Renal cortex interstitium (tissue), 11 donors: ENCODE measurements at regions not wholly inside any gene's neighbourhood (a gene's known extent, or its start where the extent isn't known, plus 50 kb on each side); places are given as distances from the start of the nearest gene placed in this dataset.
"Not testable (repeated sequence)": the region's sequence is repeated elsewhere in the genome, so short reads cannot be mapped to it uniquely, and the experiment has no call there.

ENCODE experiments used
- DNase-seq, 11 donors: peaks; one replicate each; pipeline ENCODE4 v3.0.0-alpha.2; 2013; ENCODE audit warnings: low read depth in 9 of 11, low spot score in 4 of 11; ENCODE audit errors: extremely low read depth in 1 of 11

DNA sequence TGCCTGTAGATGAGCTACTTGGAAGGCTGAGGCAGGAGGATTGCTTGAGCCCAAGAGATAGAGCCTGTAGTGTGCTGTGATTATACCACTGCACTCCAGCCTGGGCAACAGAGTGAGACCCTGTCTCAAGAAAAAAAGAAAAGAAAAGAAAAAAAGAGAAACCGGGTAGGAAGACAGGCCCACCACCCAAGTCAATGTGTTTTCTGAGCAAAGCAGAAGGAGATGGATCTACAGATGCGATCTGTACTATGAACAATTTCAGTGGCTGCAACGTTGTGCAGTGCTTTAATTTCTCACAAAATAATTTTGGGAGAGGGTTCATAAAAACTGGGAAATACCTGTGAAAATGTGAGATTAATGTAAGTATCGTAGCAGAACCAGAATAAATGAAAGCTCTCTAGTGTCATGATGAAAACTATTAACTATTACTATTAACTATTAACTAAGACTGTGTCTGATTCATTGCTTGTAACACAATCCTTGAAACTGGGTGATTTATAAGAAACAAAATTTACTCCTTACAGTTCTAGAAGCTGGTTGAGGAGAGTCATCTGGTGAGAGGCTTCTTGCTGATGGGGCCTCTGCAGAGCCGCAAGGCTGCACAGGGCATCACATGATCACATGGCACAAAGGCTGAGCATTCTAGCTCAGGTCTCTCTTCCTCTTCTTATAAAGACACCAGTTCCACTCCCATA lies 233.1 kb upstream of the ZNF217 start:
- DNase-seq = peak in 1 of 11 donors; percentile 38

GRCh38 chr20:53826090-53826489 lies 232.5 kb upstream of the ZNF217 start:
- DNase-seq = no peak

DNA sequence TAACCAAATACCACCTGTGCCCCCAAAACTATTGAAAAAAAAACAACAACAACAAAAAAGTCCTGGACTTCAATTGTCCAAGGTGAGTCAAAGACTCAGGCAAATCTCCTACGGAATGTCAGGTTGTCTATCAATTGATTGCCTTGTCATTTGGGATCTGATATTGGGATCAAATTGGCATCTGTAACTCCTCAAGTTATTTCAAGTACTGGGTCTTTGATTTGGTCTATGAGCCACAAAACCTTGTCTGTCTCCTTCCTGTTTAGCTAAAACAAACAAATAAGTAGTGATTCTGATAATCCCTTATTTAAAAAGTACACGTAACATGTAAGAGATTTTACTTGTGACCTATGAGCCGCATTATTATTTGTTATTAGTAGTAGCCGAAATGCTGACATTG lies 231.6 kb upstream of the ZNF217 start:
- DNase-seq = no peak

- no peak for DNase-seq
Measured at GRCh38 chr20:53824779-53825178, 231.1 kb upstream of the ZNF217 start.

DNA sequence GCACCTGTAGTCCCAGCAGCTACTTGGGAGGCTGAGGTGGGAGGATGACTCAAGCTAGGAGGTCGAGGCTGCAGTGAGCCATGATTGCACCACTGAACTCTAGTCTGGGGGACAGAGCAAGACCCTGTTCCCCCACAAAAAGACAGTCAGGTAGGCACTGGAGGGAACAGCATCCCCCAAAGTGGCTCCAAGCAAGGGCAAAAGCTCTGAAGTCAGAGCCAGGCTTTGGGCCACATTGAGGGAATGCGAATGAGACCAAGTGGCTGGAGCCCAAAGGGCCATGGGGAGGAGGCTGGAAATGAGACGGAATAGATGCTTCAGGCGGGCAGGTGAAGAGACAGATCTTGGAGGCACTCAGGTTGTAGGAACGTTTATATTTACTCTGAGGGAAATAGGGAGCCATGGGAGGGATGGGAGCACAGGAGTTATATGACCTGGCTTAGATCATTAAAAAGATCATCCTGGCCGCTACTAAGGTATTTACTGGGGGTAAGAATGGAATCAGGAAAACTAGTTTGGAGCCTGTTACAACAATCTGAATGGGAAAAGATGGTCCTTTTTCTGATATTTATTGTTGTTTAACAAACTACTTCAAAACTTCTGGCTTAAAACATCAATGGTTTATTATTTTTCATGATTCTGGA lies 229.6 kb upstream of the ZNF217 start:
- no peak for DNase-seq

DNA sequence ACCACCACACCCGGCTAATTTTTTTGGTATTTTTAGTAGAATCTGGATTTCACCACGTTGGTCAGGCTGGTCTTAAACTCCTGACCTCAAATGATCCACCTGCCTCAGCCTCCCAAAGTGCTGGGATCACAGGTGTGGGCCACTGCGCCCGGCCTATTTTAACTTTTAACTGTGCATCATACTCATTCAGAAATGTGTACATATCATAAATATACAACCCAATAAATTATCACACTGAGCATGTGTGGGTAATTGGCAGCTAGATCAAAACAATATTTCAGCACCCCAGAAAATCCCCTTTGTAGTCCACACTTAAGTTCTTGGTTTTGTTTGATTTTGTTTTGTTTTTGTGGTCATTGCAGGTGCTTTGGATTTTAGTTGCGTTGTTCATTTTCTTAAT lies 228.9 kb upstream of the ZNF217 start:
- DNase-seq = no peak

- DNase-seq = no peak
Measured at GRCh38 chr20:53819973-53820451, 226.4 kb upstream of the ZNF217 start.

GRCh38 chr20:53818457-53819177 lies 225.0 kb upstream of the ZNF217 start:
- no peak for DNase-seq

DNA sequence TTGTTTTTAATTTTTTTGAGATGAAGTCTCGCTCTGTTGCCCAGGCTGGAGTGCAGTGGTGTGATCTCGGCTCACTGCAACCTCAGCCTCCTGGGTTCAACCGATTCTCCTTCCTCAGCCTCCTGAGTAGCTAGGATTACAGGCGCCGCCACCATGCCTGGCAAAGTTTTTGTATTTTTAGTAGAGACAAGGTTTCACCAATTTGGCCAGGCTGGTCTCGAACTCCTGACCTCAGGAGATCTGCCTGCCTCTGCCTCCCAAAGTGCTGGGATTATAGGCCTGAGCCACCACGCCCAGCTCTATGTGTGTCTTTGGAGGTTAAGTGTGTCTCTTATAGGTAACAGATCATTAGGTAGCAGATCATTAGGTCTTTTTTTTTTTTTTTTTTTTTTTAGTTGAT lies 223.9 kb upstream of the ZNF217 start:
- not testable (repeated sequence) for DNase-seq

DNA sequence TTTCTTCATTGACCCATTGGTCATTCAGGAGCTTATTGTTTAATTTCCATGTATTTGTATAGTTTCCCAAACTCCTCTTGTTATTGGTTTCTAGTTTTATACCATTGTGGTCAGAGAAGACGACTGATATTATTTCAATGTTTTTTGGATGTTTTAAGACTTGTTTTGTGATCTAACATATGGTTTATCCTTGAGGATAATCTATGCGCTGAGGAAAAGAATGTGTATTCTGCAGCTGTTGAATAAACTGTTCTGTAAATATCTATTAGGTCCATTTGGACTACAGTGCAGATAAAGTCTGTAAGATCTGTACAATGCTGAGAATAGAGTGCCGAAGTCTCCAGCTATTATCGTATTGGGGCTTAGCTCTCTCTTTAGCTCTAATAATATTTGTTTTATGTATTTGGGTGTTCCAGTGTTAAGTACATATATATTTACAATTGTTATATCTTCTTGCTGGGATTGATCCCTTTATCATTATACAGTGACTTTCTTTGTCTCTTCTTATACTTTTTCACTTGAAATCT lies 223.3 kb upstream of the ZNF217 start:
- DNase-seq = no peak

DNA sequence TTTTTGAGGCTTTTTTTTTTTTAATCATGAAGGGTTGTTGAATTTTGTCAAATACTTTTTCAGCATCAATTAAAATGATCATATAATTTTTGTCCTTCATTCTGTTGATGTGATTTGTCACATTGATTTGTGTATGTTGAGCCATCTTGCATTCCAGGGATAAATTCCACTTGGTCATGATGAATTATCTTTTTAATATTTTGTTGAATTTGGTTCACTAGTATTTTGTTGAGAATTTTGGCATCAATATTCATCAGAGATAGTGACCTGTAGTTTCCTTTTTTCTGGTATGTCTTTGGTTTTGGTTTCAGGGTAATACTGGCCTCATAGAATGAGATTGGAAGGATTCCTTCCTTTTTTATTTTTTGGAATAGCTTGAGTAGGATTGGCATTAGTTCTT lies 221.9 kb upstream of the ZNF217 start:
- no peak for DNase-seq

- no peak for DNase-seq
Measured at GRCh38 chr20:53814060-53814459, 220.4 kb upstream of the ZNF217 start.

DNA sequence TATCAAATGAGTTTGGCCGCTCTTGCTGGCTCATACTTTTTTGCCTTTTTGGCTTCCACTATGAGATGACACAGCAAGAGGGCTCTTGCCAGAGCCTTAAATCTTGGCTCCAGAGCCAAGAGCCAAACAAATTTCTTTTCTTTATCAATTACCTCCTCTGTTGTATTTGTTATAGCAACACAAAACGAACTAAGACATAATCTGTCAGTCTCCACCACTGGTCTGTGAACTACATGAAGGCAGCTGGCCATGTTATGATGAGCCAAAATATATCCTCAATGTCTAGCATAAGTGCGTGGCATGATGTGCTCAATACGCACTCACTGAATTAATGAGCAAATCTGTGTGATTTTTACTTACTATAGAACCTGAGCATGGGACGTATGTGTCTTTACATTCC lies 220.0 kb upstream of the ZNF217 start:
- DNase-seq = no peak

DNA sequence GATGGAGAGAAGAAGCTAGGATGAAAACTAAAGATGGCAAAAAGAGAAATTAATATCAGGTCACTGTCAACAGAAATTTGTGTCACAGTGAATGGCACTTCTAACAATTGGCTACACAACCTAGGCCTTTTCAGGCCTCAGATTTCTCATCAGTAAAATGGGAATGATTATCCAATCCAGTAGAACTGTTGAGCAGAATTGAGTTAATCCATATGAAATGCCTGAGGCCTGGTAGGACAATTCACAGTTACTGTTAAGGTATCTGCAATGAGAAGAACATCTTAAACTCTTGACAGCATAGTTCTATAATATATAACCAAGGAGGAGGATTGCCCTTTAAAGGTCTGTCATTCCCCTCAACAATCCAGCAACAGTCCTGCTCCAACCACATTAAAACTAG lies 217.9 kb upstream of the ZNF217 start:
- DNase-seq = no peak

DNA sequence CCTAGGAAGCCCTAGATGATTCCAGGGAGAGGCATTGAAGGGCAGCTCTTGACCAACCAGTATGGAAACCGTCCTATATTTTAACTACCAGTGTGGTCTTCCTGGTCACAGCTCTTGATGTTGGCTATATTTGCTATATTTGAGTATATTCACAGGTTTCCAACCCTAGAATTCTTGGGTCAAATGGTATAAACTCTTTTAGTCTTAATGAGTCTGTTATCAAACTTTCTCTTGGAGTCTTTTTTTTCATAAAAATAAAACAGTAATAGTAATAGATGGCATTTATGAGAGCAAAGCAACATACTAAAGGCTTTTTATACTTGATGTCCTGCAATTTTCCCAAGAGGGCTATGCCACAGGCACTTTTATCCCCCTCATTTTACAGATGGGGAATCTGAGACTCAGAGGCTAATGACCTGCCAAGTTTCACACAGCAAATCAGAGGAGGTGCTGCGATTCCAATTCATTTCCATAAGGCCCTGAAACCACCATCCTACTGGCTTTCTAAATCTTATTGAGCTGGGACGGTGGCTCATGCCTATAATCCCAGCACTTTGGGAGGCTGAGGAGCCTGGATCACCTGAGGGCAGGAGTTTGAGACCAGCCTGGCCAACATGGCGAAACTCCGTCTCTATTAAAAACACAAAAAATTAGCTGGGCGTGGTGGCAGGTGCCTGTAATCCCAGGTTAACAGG lies 217.2 kb upstream of the ZNF217 start:
- no peak for DNase-seq

GRCh38 chr20:53809728-53810365 lies 216.2 kb upstream of the ZNF217 start:
- DNase-seq = no peak

DNA sequence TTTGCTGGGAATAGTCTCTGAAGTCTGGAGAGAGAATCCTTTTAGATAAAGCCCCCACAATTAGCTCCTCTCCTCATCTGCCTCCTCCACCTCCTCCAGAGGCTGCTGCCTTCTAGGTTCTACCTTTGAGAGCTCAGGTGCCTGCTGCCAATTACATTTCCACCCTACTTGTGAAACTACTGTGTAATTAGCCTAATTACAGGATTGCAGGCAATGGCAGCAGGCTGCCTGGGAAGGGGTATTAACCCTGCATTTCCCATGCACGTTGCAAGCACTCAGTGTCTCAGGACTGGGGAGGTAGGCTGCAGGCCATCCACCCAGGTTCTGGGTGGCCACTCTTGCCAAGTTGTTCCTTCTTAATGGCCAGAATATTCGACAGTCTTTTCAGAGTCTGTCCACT lies 215.6 kb upstream of the ZNF217 start:
- DNase-seq = no peak

GRCh38 chr20:53808733-53809132 lies 215.1 kb upstream of the ZNF217 start:
- no peak for DNase-seq

DNA sequence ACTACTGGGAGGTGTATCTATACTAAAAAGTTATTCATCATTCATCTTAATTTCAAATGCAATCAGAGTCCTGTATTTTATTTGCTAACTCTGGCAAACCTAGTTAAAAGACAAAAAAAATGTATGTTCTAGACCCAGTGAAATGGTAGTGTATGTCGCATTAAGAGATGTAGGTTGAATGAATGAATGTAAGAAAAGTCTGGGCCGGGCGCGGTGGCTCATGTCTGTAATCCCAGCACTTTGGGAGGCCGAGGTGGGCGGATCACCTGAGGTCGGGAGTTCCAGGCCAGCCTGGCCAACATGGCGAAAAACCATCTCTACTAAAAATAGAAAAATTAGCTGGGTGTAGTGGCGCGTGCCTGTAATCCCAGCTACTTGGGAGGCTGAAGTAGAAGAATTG lies 214.7 kb upstream of the ZNF217 start:
- DNase-seq = not testable (repeated sequence)
